Parathyroid adenoma (tissue), 2 donors: ENCODE measurements at regions not wholly inside any gene's neighbourhood (a gene's known extent, or its start where the extent isn't known, plus 50 kb on each side); places are given as distances from the start of the nearest gene placed in this dataset.

Experiments used
- H2AFZ ChIP-seq: fragments of 300-600 bp; sonication (generic); one replicate; pipeline ENCODE4 v1.7.0; 2017; ENCODE audit warnings: antibody characterized with exemption, mild to moderate bottlenecking
- H3K27ac ChIP-seq: fragments of 300-600 bp; sonication (generic); one replicate; pipeline ENCODE4 v1.7.0; 2017
- H3K27me3 ChIP-seq: fragments of 300-600 bp; sonication (generic); one replicate; pipeline ENCODE4 v1.7.0; 2017; ENCODE audit warnings: low read length; ENCODE audit not compliant: control insufficient read depth, insufficient read depth
- H3K36me3 ChIP-seq: fragments of 300-600 bp; sonication (generic); one replicate; pipeline ENCODE4 v1.7.0; 2017; ENCODE audit warnings: low read length; ENCODE audit not compliant: control insufficient read depth, insufficient read depth
- H3K4me1 ChIP-seq: fragments of 300-600 bp; sonication (generic); one replicate; pipeline ENCODE4 v1.7.0; 2017; ENCODE audit warnings: control low read depth
- H3K4me2 ChIP-seq: fragments of 300-600 bp; sonication (generic); one replicate; pipeline ENCODE4 v1.7.0; 2017; ENCODE audit warnings: low read length
- H3K4me3 ChIP-seq: fragments of 300-600 bp; sonication (generic); one replicate; pipeline ENCODE4 v1.7.0; 2017; ENCODE audit warnings: low read depth, low read length
- H3K79me2 ChIP-seq: fragments of 300-600 bp; sonication (generic); one replicate; pipeline ENCODE4 v1.7.0; 2017; ENCODE audit warnings: control low read depth
- H3K9ac ChIP-seq: fragments of 300-600 bp; sonication (generic); one replicate; pipeline ENCODE4 v1.7.0; 2017; ENCODE audit warnings: mild to moderate bottlenecking
- H3K9me3 ChIP-seq: fragments of 300-600 bp; sonication (generic); one replicate; pipeline ENCODE4 v1.7.0; 2017; ENCODE audit warnings: low read length; ENCODE audit not compliant: control insufficient read depth
- TF ChIP-seq, protein P1 (sequence below): fragments of 300-600 bp; sonication (generic); IDR thresholded peaks from one replicate; pipeline ENCODE4 v1.7.0; 2017; ENCODE audit warnings: antibody characterized with exemption, mild to moderate bottlenecking
- donor health status: primary hyperparathyroidism.

GRCh38 chr3:43971486-43971885 lies 270.2 kb upstream of the TOPAZ1 start:
- Histone ChIP-seq H3K4me1 (no peaks in the 10 kb centered on the region), H3K4me3 (no peak overlapping the region), H3K79me2 (no peaks in the 10 kb centered on the region), H3K9ac (no peak overlapping the region), H2AFZ (no peak overlapping the region), H3K27me3 (no peaks in the 10 kb centered on the region), H3K36me3 (no peaks in the 10 kb centered on the region), H3K9me3 (no peaks in the 10 kb centered on the region), H3K4me2 (no peak overlapping the region), H3K27ac (no peak overlapping the region)
- TF ChIP-seq, protein P1, sequence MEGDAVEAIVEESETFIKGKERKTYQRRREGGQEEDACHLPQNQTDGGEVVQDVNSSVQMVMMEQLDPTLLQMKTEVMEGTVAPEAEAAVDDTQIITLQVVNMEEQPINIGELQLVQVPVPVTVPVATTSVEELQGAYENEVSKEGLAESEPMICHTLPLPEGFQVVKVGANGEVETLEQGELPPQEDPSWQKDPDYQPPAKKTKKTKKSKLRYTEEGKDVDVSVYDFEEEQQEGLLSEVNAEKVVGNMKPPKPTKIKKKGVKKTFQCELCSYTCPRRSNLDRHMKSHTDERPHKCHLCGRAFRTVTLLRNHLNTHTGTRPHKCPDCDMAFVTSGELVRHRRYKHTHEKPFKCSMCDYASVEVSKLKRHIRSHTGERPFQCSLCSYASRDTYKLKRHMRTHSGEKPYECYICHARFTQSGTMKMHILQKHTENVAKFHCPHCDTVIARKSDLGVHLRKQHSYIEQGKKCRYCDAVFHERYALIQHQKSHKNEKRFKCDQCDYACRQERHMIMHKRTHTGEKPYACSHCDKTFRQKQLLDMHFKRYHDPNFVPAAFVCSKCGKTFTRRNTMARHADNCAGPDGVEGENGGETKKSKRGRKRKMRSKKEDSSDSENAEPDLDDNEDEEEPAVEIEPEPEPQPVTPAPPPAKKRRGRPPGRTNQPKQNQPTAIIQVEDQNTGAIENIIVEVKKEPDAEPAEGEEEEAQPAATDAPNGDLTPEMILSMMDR = no peak

DNA sequence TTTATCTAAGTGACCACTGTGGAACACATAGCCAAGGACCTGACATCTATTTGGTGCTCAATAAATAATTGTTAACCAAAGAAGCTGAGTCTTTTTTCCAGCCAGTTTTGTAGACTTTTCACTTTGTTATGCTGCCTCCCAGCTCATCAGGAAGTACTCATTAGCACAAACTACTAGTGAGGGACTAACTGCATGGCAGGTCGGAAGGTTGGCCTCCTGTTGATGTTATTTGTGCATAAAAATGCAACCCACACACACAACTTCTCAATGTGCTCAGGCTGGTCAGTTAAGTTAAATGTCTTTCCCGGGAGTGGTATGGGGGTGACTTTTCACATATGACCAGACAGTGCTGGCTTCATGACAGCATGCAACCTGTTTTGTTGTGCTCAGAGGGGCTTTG lies 263.0 kb upstream of the TOPAZ1 start:
- TF ChIP-seq, protein P1 = no peak

GRCh38 chr3:43979645-43980044 lies 262.0 kb upstream of the TOPAZ1 start:
- peaks cover 2% of the 10 kb centered on the region for H3K9me3 ChIP-seq
- TF ChIP-seq, protein P1 = no peak

More for the DNA sequence above, 263.0 kb upstream of the TOPAZ1 start:
- H2AFZ ChIP-seq = no peak overlapping the region
- H3K4me2 ChIP-seq = no peak overlapping the region
- H3K4me1 ChIP-seq = no peaks in the 10 kb centered on the region
- no peak overlapping the region for H3K4me3 ChIP-seq
- no peak overlapping the region for H3K27ac ChIP-seq
- peaks cover 2% of the 10 kb centered on the region for H3K9me3 ChIP-seq
- no peaks in the 10 kb centered on the region for H3K27me3 ChIP-seq
- no peaks in the 10 kb centered on the region for H3K36me3 ChIP-seq
- no peaks in the 10 kb centered on the region for H3K79me2 ChIP-seq
- H3K9ac ChIP-seq = no peak overlapping the region

GRCh38 chr3:43994657-43995546 lies 246.8 kb upstream of the TOPAZ1 start:
- peaks cover 8% of the 10 kb centered on the region for H3K27me3 ChIP-seq
- H3K9ac ChIP-seq = no peak overlapping the region
- H2AFZ ChIP-seq = peak overlapping the region; percentile 51
- H3K4me2 ChIP-seq = peak overlapping the region; percentile 57
- no peaks in the 10 kb centered on the region for H3K79me2 ChIP-seq
- no peaks in the 10 kb centered on the region for H3K36me3 ChIP-seq
- no peak overlapping the region for H3K27ac ChIP-seq
- TF ChIP-seq, protein P1 = no peak
- H3K4me1 ChIP-seq = peaks cover 19% of the 10 kb centered on the region
- no peak overlapping the region for H3K4me3 ChIP-seq
- peaks cover 5% of the 10 kb centered on the region for H3K9me3 ChIP-seq

More at GRCh38 chr3:43979645-43980044, 262.0 kb upstream of the TOPAZ1 start:
- Histone ChIP-seq H3K4me1 (no peaks in the 10 kb centered on the region), H2AFZ (no peak overlapping the region), H3K27me3 (no peaks in the 10 kb centered on the region), H3K36me3 (no peaks in the 10 kb centered on the region), H3K4me2 (no peak overlapping the region), H3K4me3 (no peak overlapping the region), H3K79me2 (no peaks in the 10 kb centered on the region), H3K9ac (no peak overlapping the region), H3K27ac (no peak overlapping the region)
